ENCODE measurements at regions not wholly inside any gene's neighbourhood (a gene's known extent, or its start where the extent isn't known, plus 50 kb on each side); places are given as distances from the start of the nearest gene placed in this dataset.

DNA sequence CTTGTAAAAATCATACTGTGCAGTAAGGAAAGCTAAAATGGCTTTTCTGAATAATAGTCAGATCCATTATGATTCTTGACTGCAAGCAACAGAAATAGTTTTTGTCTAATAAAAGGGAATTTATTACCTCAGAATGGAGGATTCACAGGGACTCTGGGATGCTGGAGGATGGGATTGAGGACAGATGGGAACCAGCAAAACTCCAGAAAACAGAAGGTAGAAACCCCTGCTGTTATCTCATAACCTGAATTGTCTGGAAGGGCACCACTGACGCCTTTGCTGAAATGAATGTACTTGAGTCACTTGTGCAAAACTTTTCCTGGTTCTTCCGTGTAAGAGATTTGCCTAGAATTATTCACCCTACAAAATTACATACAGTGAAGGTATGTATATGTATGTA lies 58.6 kb upstream of the DMAC1 start:
- Histone ChIP-seq H3K4me3 (ENCODE audit: low read length) (no peak overlapping the region), H3K9me3 (ENCODE audit: control insufficient read depth, low read depth, low read length) (no peaks in the 10 kb centered on the region), H3K36me3 (ENCODE audit: control insufficient read depth, low read depth, low read length) (no peaks in the 10 kb centered on the region), H3K27ac (ENCODE audit: low read length) (no peak overlapping the region), H3K27me3 (ENCODE audit: control insufficient read depth, insufficient read depth, low read length) (no peaks in the 10 kb centered on the region), H3K4me1 (ENCODE audit: control insufficient read depth, low read depth, low read length) (no peaks in the 10 kb centered on the region), H3K9ac (ENCODE audit: low read length) (no peak overlapping the region)

DNA sequence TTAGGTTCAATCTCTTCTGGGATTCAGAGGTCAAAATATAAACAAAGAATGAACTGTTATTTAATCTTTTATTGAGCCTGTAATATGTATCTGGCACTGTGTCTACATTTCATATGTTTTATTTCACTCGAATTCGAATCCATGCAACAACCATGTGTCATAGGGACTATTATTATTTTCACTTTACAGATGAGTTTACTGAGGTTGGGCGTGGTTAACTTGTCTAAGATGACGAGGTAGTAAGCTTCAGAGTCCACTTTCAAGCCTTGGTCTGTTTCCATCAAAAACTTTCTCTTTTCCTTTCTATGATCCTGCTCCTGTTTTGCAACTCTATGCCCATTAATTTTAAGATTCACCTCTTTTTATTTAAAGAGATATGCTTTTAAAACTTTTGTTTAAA lies 55.2 kb upstream of the DMAC1 start:
- no peak overlapping the region for H3K4me3 ChIP-seq (ENCODE audit: low read length)

More for the DNA sequence above, 55.2 kb upstream of the DMAC1 start:
- Histone ChIP-seq H3K4me1 (ENCODE audit: control insufficient read depth, low read depth, low read length) (no peaks in the 10 kb centered on the region), H3K9ac (ENCODE audit: low read length) (no peak overlapping the region), H3K36me3 (ENCODE audit: control insufficient read depth, low read depth, low read length) (no peaks in the 10 kb centered on the region), H3K9me3 (ENCODE audit: control insufficient read depth, low read depth, low read length) (no peaks in the 10 kb centered on the region), H3K27me3 (ENCODE audit: control insufficient read depth, insufficient read depth, low read length) (no peaks in the 10 kb centered on the region), H3K27ac (ENCODE audit: low read length) (no peak overlapping the region)
